Esophagus muscularis mucosa (tissue), 3 donors: ENCODE measurements at regions not wholly inside any gene's neighbourhood (a gene's known extent, or its start where the extent isn't known, plus 50 kb on each side); places are given as distances from the start of the nearest gene placed in this dataset.

Experiments used
- POLR2A ChIP-seq: fragments of 450-650 bp; IDR thresholded peaks from one replicate; pipeline ENCODE4 v1.6.1; 2017; ENCODE audit warnings: antibody characterized with exemption, moderate library complexity, mild to moderate bottlenecking, low read depth
- TF ChIP-seq, protein P1 (sequence below), 3 experiments: fragments of 200-600 bp in 2 of 3; fragments of 450-650 bp in 1 of 3; sonication (generic) in 2 of 3; IDR thresholded peaks; one replicate each; pipeline ENCODE4 v1.5.1; 2017 to 2019; ENCODE audit warnings: antibody characterized with exemption in 3 of 3, mild to moderate bottlenecking in 2 of 3, moderate library complexity in 1 of 3

DNA sequence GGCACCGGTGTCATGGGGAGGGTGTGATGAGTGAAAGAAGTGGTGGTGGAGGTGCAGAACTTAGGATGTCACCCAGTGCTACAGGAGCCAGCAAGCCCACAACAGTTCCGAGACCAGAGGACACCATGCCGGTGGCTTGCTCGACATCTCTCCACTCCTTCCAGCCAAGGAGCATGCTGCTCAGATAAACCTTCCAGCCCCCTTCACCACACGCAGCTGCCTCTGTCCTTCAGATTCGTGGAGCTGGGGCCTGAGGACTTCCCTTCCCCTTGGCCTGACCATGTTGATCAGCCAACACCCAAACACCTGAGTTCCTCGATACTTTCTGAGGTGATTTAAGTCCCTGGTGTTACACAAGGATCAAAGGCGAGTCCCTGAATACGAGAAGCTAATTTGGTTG lies 188.8 kb upstream of the FOXF1 start:
- TF ChIP-seq, protein P1, sequence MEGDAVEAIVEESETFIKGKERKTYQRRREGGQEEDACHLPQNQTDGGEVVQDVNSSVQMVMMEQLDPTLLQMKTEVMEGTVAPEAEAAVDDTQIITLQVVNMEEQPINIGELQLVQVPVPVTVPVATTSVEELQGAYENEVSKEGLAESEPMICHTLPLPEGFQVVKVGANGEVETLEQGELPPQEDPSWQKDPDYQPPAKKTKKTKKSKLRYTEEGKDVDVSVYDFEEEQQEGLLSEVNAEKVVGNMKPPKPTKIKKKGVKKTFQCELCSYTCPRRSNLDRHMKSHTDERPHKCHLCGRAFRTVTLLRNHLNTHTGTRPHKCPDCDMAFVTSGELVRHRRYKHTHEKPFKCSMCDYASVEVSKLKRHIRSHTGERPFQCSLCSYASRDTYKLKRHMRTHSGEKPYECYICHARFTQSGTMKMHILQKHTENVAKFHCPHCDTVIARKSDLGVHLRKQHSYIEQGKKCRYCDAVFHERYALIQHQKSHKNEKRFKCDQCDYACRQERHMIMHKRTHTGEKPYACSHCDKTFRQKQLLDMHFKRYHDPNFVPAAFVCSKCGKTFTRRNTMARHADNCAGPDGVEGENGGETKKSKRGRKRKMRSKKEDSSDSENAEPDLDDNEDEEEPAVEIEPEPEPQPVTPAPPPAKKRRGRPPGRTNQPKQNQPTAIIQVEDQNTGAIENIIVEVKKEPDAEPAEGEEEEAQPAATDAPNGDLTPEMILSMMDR (IDR thresholded peaks at IDR 0.05) = no peak
- TF ChIP-seq POLR2A = no peak
